ENCODE measurements at regions not wholly inside any gene's neighbourhood (a gene's known extent, or its start where the extent isn't known, plus 50 kb on each side); places are given as distances from the start of the nearest gene placed in this dataset.

- no peak for TF ChIP-seq CTCF (conservative IDR thresholded peaks at IDR 0.05; ENCODE audit: low read depth, low read length)
- TF ChIP-seq EZH2 (IDR thresholded peaks at IDR 0.05; ENCODE audit: low read length, unreplicated experiment): no peak
- no peak for TF ChIP-seq EZH2phosphoT487 (IDR thresholded peaks at IDR 0.05; ENCODE audit: borderline replicate concordance, low read length)
These were observed 1306.6 kb upstream of the PABPC4L start for GRCh38 chr4:135508006-135508714.

Measured in PC-3 (cell line).